GM12878 (cell line): ENCODE measurements at regions not wholly inside any gene's neighbourhood (a gene's known extent, or its start where the extent isn't known, plus 50 kb on each side); places are given as distances from the start of the nearest gene placed in this dataset.

ENCODE experiments used
- CREM ChIP-seq: IDR thresholded peaks from 2 replicates; pipeline ENCODE4 v1.6.1; 2014; ENCODE audit warnings: antibody characterized with exemption, low read depth
- ETV6 ChIP-seq, 2 experiments: fragments of 450-650 bp in 1 of 2; IDR thresholded peaks in 1 of 2; conservative IDR thresholded peaks in 1 of 2; 2 replicates each; pipeline ENCODE4 v1.6.1; 2014; ENCODE audit warnings: antibody characterized with exemption in 1 of 2, borderline replicate concordance in 1 of 2, low read depth in 1 of 2, mild to moderate bottlenecking in 1 of 2, moderate library complexity in 1 of 2
- KDM1A ChIP-seq: fragments of 200-600 bp; sonication (generic); IDR thresholded peaks from 2 replicates; pipeline ENCODE4 v1.6.1; 2016; ENCODE audit warnings: borderline replicate concordance
- POLR2A ChIP-seq: IDR thresholded peaks from 2 replicates; pipeline ENCODE4 v1.6.1; 2011; ENCODE audit warnings: low read depth, mild to moderate bottlenecking, low read length

- no peak for TF ChIP-seq CREM
- no peak for TF ChIP-seq ETV6 (conservative IDR thresholded peaks at IDR 0.05 in 1 of 2, IDR thresholded peaks at IDR 0.05 in 1 of 2; ENCODE audit: borderline replicate concordance in 1 of 2, low read depth in 1 of 2)
- TF ChIP-seq POLR2A: no peak
- no peak for TF ChIP-seq KDM1A
These were observed 117.3 kb upstream of the NAP1L1 start for GRCh38 chr12:76201758-76202157.
